ENCODE measurements at regions not wholly inside any gene's neighbourhood (a gene's known extent, or its start where the extent isn't known, plus 50 kb on each side); places are given as distances from the start of the nearest gene placed in this dataset.

GRCh38 chr4:138404251-138404650 lies 162.1 kb upstream of the SLC7A11 start:
- TF ChIP-seq CTCF (IDR thresholded peaks at IDR 0.05) (no peak), POLR2A (IDR thresholded peaks at IDR 0.05; ENCODE audit: low read depth) (no peak), POLR2AphosphoS5 (IDR thresholded peaks at IDR 0.05) (no peak)

Measured in esophagus muscularis mucosa (tissue), 3 donors.